Gastroesophageal sphincter (tissue), 3 donors: ENCODE measurements at regions not wholly inside any gene's neighbourhood (a gene's known extent, or its start where the extent isn't known, plus 50 kb on each side); places are given as distances from the start of the nearest gene placed in this dataset.

Source experiments
- CTCF ChIP-seq, 4 experiments: fragments of 200-600 bp in 2 of 4; fragments of 450-650 bp in 2 of 4; sonication (generic) in 1 of 4; IDR thresholded peaks; one replicate each; pipeline ENCODE4 v1.5.1; 2017 to 2019; ENCODE audit warnings: antibody characterized with exemption in 4 of 4, mild to moderate bottlenecking in 2 of 4, moderate library complexity in 2 of 4
- POLR2A ChIP-seq, 2 donors: fragments of 450-650 bp; IDR thresholded peaks; one replicate each; pipeline ENCODE4 v1.6.1; 2017; ENCODE audit warnings: antibody characterized with exemption in 2 of 2, mild to moderate bottlenecking in 2 of 2, moderate library complexity in 1 of 2

DNA sequence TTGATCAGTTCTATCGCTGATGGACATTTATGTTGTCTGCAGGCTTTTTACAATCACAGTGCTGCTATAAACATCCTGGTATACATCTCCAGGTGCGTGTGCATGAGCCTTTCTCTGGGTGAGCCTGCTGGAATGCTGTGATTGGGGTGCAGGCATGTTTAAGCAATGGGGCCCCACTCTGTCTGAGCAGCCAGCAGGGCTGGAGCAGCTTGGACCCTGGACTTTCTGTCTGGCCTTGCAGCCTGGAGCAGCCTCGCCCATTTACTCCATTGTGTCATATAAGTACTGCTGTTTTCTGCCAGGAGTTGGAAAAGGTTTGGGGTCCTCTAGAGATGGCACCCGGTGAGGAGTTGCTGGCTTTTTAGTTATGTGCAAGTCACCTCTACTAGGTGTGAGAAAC is 199.0 kb downstream of the KIF26A start:
- TF ChIP-seq POLR2A (IDR thresholded peaks at IDR 0.05) = no peak
- no peak for TF ChIP-seq CTCF (IDR thresholded peaks at IDR 0.05)
